Hepatocyte (in vitro differentiated cells): ENCODE measurements at regions not wholly inside any gene's neighbourhood (a gene's known extent, or its start where the extent isn't known, plus 50 kb on each side); places are given as distances from the start of the nearest gene placed in this dataset.

Source experiments
- DNase-seq: peaks from one replicate; pipeline ENCODE4 v3.0.0-alpha.2; 2016; ENCODE audit warnings: low spot score
- H2AFZ ChIP-seq: fragments of 200-600 bp; sonication (generic); 2 replicates; pipeline ENCODE4 v1.6.0; 2016; ENCODE audit warnings: antibody characterized with exemption, mild to moderate bottlenecking
- H3K27ac ChIP-seq: fragments of 200-600 bp; sonication (generic); 2 replicates; pipeline ENCODE4 v1.5.1; 2016; ENCODE audit warnings: mild to moderate bottlenecking
- H3K27me3 ChIP-seq: fragments of 200-600 bp; sonication (generic); 2 replicates; pipeline ENCODE4 v1.6.1; 2016
- H3K36me3 ChIP-seq: fragments of 200-600 bp; sonication (generic); replicated peaks from 2 replicates; pipeline ENCODE4 v1.5.1; 2016; ENCODE audit warnings: low read depth; ENCODE audit not compliant: insufficient read depth
- H3K4me1 ChIP-seq: fragments of 200-600 bp; sonication (generic); 2 replicates; pipeline ENCODE4 v1.5.1; 2016; ENCODE audit warnings: mild to moderate bottlenecking, moderate library complexity; ENCODE audit not compliant: insufficient read depth
- H3K4me2 ChIP-seq: fragments of 200-600 bp; sonication (generic); 2 replicates; pipeline ENCODE4 v1.6.0; 2016
- H3K4me3 ChIP-seq: fragments of 200-600 bp; sonication (generic); 2 replicates; pipeline ENCODE4 v1.5.1; 2016; ENCODE audit warnings: mild to moderate bottlenecking
- H3K79me2 ChIP-seq: fragments of 200-600 bp; sonication (generic); 2 replicates; pipeline ENCODE4 v1.6.0; 2017; ENCODE audit warnings: mild to moderate bottlenecking
- H3K9me2 ChIP-seq: fragments of 200-600 bp; sonication (generic); replicated peaks from 2 replicates; pipeline ENCODE4 v1.6.0; 2017; ENCODE audit warnings: mild to moderate bottlenecking; ENCODE audit not compliant: insufficient read depth
- H3K9me3 ChIP-seq: fragments of 200-600 bp; sonication (generic); 2 replicates; pipeline ENCODE4 v1.5.1; 2016; ENCODE audit warnings: low read depth, mild to moderate bottlenecking
- H4K20me1 ChIP-seq: fragments of 200-600 bp; sonication (generic); 2 replicates; pipeline ENCODE4 v1.6.0; 2016; ENCODE audit warnings: mild to moderate bottlenecking; ENCODE audit not compliant: insufficient read depth, poor library complexity, severe bottlenecking
- EZH2 ChIP-seq: fragments of 200-600 bp; sonication (generic); IDR thresholded peaks from 2 replicates; pipeline ENCODE4 v1.6.1; 2016; ENCODE audit warnings: antibody characterized with exemption, mild to moderate bottlenecking, borderline replicate concordance
- EZH2phosphoT487 ChIP-seq: fragments of 200-600 bp; sonication (generic); IDR thresholded peaks from one replicate; pipeline ENCODE4 v1.6.1; 2018; ENCODE audit warnings: antibody characterized with exemption, mild to moderate bottlenecking, low read depth, moderate library complexity; ENCODE audit not compliant: unreplicated experiment, severe bottlenecking
- WGBS: methylation state at CpG from one replicate; pipeline ENCODE4 v1.1.6; 2016; ENCODE audit warnings: low lambda C conversion rate; ENCODE audit errors: missing lambda C conversion rate; 5-methylcytosine and 5-hydroxymethylcytosine counted together
- TF ChIP-seq, protein P1 (sequence below): fragments of 200-600 bp; sonication (generic); IDR thresholded peaks from 2 replicates; pipeline ENCODE4 v1.5.1; 2016; ENCODE audit warnings: antibody characterized with exemption, mild to moderate bottlenecking; ENCODE audit not compliant: poor library complexity

DNA sequence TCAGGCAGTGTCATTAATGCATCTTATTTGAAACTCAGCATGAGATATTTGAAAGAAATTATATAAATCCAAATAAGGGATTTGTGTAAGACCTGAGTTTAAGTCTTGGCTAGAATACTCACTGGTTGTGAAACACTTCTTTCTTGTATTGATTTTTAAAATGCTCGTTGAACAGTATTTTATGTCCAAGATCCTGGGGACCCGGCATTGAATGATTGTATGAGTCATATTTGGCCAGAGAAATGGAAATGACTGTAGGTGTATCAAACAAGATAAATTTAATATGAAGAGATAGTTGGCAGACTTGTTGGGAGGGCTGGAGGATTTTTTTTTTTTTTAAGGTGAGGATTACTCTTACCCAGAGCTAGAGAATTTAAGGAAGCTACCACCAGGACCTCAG is 606.1 kb upstream of the CPEB2 start:
- Histone ChIP-seq H3K4me3 (no peak overlapping the region), H4K20me1 (no peaks in the 10 kb centered on the region), H3K27me3 (no peaks in the 10 kb centered on the region), H3K36me3 (no peaks in the 10 kb centered on the region), H3K4me1 (no peaks in the 10 kb centered on the region), H3K4me2 (no peak overlapping the region), H2AFZ (no peak overlapping the region), H3K9me2 (no peaks in the 10 kb centered on the region), H3K79me2 (no peaks in the 10 kb centered on the region), H3K9me3 (no peaks in the 10 kb centered on the region), H3K27ac (no peak overlapping the region)
- TF ChIP-seq EZH2phosphoT487 (no peak), EZH2 (no peak)
- TF ChIP-seq, protein P1, sequence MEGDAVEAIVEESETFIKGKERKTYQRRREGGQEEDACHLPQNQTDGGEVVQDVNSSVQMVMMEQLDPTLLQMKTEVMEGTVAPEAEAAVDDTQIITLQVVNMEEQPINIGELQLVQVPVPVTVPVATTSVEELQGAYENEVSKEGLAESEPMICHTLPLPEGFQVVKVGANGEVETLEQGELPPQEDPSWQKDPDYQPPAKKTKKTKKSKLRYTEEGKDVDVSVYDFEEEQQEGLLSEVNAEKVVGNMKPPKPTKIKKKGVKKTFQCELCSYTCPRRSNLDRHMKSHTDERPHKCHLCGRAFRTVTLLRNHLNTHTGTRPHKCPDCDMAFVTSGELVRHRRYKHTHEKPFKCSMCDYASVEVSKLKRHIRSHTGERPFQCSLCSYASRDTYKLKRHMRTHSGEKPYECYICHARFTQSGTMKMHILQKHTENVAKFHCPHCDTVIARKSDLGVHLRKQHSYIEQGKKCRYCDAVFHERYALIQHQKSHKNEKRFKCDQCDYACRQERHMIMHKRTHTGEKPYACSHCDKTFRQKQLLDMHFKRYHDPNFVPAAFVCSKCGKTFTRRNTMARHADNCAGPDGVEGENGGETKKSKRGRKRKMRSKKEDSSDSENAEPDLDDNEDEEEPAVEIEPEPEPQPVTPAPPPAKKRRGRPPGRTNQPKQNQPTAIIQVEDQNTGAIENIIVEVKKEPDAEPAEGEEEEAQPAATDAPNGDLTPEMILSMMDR = no peak
- WGBS = 92% methylated on average over 2 of the region's 2 CpGs
- DNase-seq = no peak

DNA sequence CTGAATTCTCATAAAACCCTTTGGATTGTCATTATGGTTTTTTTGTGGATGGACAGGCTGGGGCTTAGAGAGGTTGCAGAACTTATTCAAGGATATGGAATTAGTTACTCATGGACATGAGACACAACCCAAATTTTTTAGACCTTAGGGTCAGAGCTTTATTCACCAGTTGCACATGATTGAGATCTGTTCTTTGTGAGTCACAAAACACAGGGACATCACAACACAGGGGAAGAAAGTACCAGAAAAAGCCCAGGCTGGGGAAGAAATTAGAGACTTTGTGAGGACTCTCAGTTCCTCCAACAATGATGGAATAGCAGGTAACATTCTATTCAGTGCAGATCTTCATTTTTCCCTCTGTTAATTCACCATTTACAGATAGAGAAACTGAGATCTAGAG is 602.4 kb upstream of the CPEB2 start:
- TF ChIP-seq, protein P1 = no peak
- TF ChIP-seq EZH2phosphoT487 (no peak), EZH2 (no peak)
- H3K9me3 ChIP-seq = no peaks in the 10 kb centered on the region
- no peaks in the 10 kb centered on the region for H3K79me2 ChIP-seq
- H3K27me3 ChIP-seq = no peaks in the 10 kb centered on the region
- H3K4me1 ChIP-seq = no peaks in the 10 kb centered on the region
- no peak overlapping the region for H3K27ac ChIP-seq
- no peak for DNase-seq
- H3K4me2 ChIP-seq = no peak overlapping the region
- no peaks in the 10 kb centered on the region for H4K20me1 ChIP-seq
- H3K9me2 ChIP-seq = no peaks in the 10 kb centered on the region
- no peak overlapping the region for H3K4me3 ChIP-seq
- H2AFZ ChIP-seq = no peak overlapping the region
- H3K36me3 ChIP-seq = no peaks in the 10 kb centered on the region

DNA sequence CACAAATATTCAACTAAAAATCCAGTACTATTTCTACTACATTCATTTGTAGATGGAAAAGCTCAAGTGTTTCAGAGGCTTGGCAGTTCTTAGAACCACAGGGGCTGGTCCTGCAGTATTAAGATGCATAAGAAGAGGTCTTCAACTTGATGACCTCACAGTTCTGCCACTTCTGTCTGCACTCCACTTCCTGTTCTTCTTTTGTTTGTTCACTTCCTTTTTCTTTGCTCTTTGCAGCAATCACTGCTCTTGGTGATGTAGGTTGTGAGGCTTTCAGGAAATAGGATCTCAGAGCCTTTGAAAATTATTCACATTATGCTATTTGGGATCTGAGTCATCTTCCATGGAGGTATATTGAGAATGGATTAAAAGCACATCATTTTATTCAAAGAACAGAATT is 602.0 kb upstream of the CPEB2 start:
- H3K9me2 ChIP-seq = no peaks in the 10 kb centered on the region
- H3K4me3 ChIP-seq = no peak overlapping the region
- H3K4me2 ChIP-seq = no peak overlapping the region
- no peaks in the 10 kb centered on the region for H3K79me2 ChIP-seq
- TF ChIP-seq EZH2 (no peak), EZH2phosphoT487 (no peak)
- TF ChIP-seq, protein P1 = no peak
- no peak overlapping the region for H3K27ac ChIP-seq
- DNase-seq = no peak
- no peak overlapping the region for H2AFZ ChIP-seq
- no peaks in the 10 kb centered on the region for H3K4me1 ChIP-seq
- H3K27me3 ChIP-seq = no peaks in the 10 kb centered on the region
- no peaks in the 10 kb centered on the region for H4K20me1 ChIP-seq
- no peaks in the 10 kb centered on the region for H3K36me3 ChIP-seq
- no peaks in the 10 kb centered on the region for H3K9me3 ChIP-seq

DNA sequence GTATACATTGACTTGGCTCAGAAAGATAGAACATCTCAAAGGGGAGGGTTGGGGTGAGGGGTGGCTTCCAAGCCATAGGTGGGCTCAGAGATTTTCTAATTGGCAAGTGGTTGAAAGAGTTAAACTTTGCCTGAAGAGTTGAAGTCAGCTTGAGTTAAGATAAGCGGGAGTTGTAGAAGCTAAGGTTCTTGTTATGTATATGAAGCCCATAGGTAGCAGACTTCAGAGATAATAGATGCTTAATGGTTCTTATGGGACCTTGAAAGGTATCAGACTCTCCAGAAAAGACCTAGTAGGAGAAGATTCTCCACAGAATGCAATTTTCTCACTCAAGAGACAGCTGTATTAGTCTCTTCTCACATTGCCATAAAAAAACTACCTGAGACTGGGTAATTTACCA is 599.1 kb upstream of the CPEB2 start:
- no peak overlapping the region for H3K27ac ChIP-seq
- H4K20me1 ChIP-seq = no peaks in the 10 kb centered on the region
- TF ChIP-seq, protein P1 = no peak
- no peak for TF ChIP-seq EZH2
- no peak for TF ChIP-seq EZH2phosphoT487
- H3K27me3 ChIP-seq = no peaks in the 10 kb centered on the region
- WGBS = 41% methylated on average over 1 of the region's 1 CpG
- no peaks in the 10 kb centered on the region for H3K36me3 ChIP-seq
- H3K9me3 ChIP-seq = no peaks in the 10 kb centered on the region
- H3K4me1 ChIP-seq = no peaks in the 10 kb centered on the region
- H3K79me2 ChIP-seq = no peaks in the 10 kb centered on the region
- no peak for DNase-seq
- H2AFZ ChIP-seq = no peak overlapping the region
- no peak overlapping the region for H3K4me3 ChIP-seq
- no peak overlapping the region for H3K4me2 ChIP-seq
- no peaks in the 10 kb centered on the region for H3K9me2 ChIP-seq
